ENCODE measurements at regions not wholly inside any gene's neighbourhood (a gene's known extent, or its start where the extent isn't known, plus 50 kb on each side); places are given as distances from the start of the nearest gene placed in this dataset.

- intact Hi-C loops (cut with micrococcal nuclease), result no loop called here
- peaks cover 2% of the 10 kb centered on the region for H3K4me1 Mint-ChIP-seq
- H3K27ac Mint-ChIP-seq, result no peak overlapping the region
- ATAC-seq (ENCODE audit: low read depth) (no peak), DNase-seq (no peak)
- no peaks in the 10 kb centered on the region for H3K27me3 Mint-ChIP-seq
- H3K9me3 Mint-ChIP-seq, result no peaks in the 10 kb centered on the region
- no peak overlapping the region for H3K4me3 Mint-ChIP-seq
- no peak for TF ChIP-seq CTCF (IDR thresholded peaks at IDR 0.05)
- H3K36me3 Mint-ChIP-seq (ENCODE audit: low read depth), result no peaks in the 10 kb centered on the region
- POLR2A ChIA-PET, result no interaction called here
- CTCF ChIA-PET, result no interaction called here
Observed at GRCh38 chr13:73171271-73171682, 112.5 kb downstream of the KLF5 start.

- no peaks in the 10 kb centered on the region for H3K36me3 Mint-ChIP-seq (ENCODE audit: low read depth)
- ChIA-PET CTCF (no interaction called here), POLR2A (no interaction called here)
- intact Hi-C loops (cut with micrococcal nuclease), result no loop called here
- DNase-seq (no peak), ATAC-seq (ENCODE audit: low read depth) (no peak)
- peaks cover 2% of the 10 kb centered on the region for H3K4me1 Mint-ChIP-seq
- H3K9me3 Mint-ChIP-seq, result no peaks in the 10 kb centered on the region
- H3K27me3 Mint-ChIP-seq, result peaks cover 3% of the 10 kb centered on the region
- no peak for TF ChIP-seq CTCF (IDR thresholded peaks at IDR 0.05)
- H3K27ac Mint-ChIP-seq, result no peak overlapping the region
- H3K4me3 Mint-ChIP-seq, result no peak overlapping the region
Observed at GRCh38 chr13:73169971-73170370, 111.2 kb downstream of the KLF5 start.

- POLR2A ChIA-PET, result no interaction called here
- H3K36me3 Mint-ChIP-seq (ENCODE audit: low read depth), result no peaks in the 10 kb centered on the region
- H3K4me1 Mint-ChIP-seq, result peaks cover 2% of the 10 kb centered on the region
- H3K27ac Mint-ChIP-seq, result no peak overlapping the region
- TF ChIP-seq CTCF (IDR thresholded peaks at IDR 0.05), result no peak
- no peaks in the 10 kb centered on the region for H3K9me3 Mint-ChIP-seq
- CTCF ChIA-PET, result no interaction called here
- ATAC-seq (ENCODE audit: low read depth) (no peak), DNase-seq (no peak)
- no peak overlapping the region for H3K4me3 Mint-ChIP-seq
- intact Hi-C loops (cut with micrococcal nuclease), result no loop called here
- peaks cover 3% of the 10 kb centered on the region for H3K27me3 Mint-ChIP-seq
Observed at GRCh38 chr13:73168953-73169401, 110.2 kb downstream of the KLF5 start.

GRCh38 chr13:73168226-73168952, 109.6 kb downstream of the KLF5 start:
- ATAC-seq (ENCODE audit: low read depth) (no peak), DNase-seq (no peak)
- no peak overlapping the region for H3K27ac Mint-ChIP-seq
- ChIA-PET CTCF (no interaction called here), POLR2A (no interaction called here)
- H3K36me3 Mint-ChIP-seq (ENCODE audit: low read depth), result no peaks in the 10 kb centered on the region
- H3K27me3 Mint-ChIP-seq, result peaks cover 3% of the 10 kb centered on the region
- H3K4me3 Mint-ChIP-seq, result no peak overlapping the region
- intact Hi-C loops (cut with micrococcal nuclease), result no loop called here
- H3K9me3 Mint-ChIP-seq, result no peaks in the 10 kb centered on the region
- no peak for TF ChIP-seq CTCF (IDR thresholded peaks at IDR 0.05)
- peaks cover 2% of the 10 kb centered on the region for H3K4me1 Mint-ChIP-seq

GRCh38 chr13:73167028-73167820, 108.4 kb downstream of the KLF5 start:
- TF ChIP-seq CTCF (IDR thresholded peaks at IDR 0.05), result no peak
- peaks cover 2% of the 10 kb centered on the region for H3K4me1 Mint-ChIP-seq
- peaks cover 3% of the 10 kb centered on the region for H3K27me3 Mint-ChIP-seq
- POLR2A ChIA-PET, result no interaction called here
- no peak overlapping the region for H3K4me3 Mint-ChIP-seq
- DNase-seq, result no peak
- intact Hi-C loops (cut with micrococcal nuclease), result no loop called here
- CTCF ChIA-PET, result no interaction called here
- no peak overlapping the region for H3K27ac Mint-ChIP-seq
- no peaks in the 10 kb centered on the region for H3K36me3 Mint-ChIP-seq (ENCODE audit: low read depth)
- ATAC-seq (ENCODE audit: low read depth), result no peak
- no peaks in the 10 kb centered on the region for H3K9me3 Mint-ChIP-seq

Data from activated B cell treated with CpG ODN at 0.5 μM for 24 hours (primary cell).